SK-N-MC (cell line): ENCODE measurements at regions not wholly inside any gene's neighbourhood (a gene's known extent, or its start where the extent isn't known, plus 50 kb on each side); places are given as distances from the start of the nearest gene placed in this dataset.

Source experiments
- DNase-seq: peaks from one replicate; pipeline ENCODE4 v3.0.0-alpha.2; 2011; ENCODE audit warnings: low read depth, low spot score
- H3K27ac ChIP-seq: fragments of 200-600 bp; sonication (generic); 2 replicates; pipeline ENCODE4 v1.5.1; 2016; ENCODE audit warnings: mixed run types
- H3K36me3 ChIP-seq: fragments of 200-600 bp; sonication (generic); 2 replicates; pipeline ENCODE4 v1.6.1; 2017; ENCODE audit warnings: antibody characterized with exemption, low read length, mixed read lengths; ENCODE audit not compliant: insufficient read depth
- H3K4me3 ChIP-seq: fragments of 200-600 bp; sonication (generic); 2 replicates; pipeline ENCODE4 v1.5.1; 2016
- H3K9ac ChIP-seq: fragments of 200-600 bp; sonication (generic); 2 replicates; pipeline ENCODE4 v1.8.0; 2017; ENCODE audit warnings: mixed run types, mixed read lengths; ENCODE audit not compliant: insufficient read length
- H3K9me3 ChIP-seq: fragments of 200-600 bp; sonication (generic); 2 replicates; pipeline ENCODE4 v1.6.1; 2017; ENCODE audit warnings: low read depth, mild to moderate bottlenecking, antibody characterized with exemption, low read length, moderate library complexity, mixed read lengths
- EZH2 ChIP-seq: fragments of 200-600 bp; sonication (generic); IDR thresholded peaks from one replicate; pipeline ENCODE4 v1.6.1; 2017; ENCODE audit warnings: antibody characterized with exemption
- FOXP2 ChIP-seq: optimal IDR thresholded peaks from 2 replicates; pipeline ENCODE3; 2011; ENCODE audit warnings: mild to moderate bottlenecking, moderate library complexity; ENCODE audit not compliant: insufficient read depth; ENCODE audit errors: extremely low read length, control extremely low read depth
- POLR2AphosphoS5 ChIP-seq: IDR thresholded peaks from 2 replicates; pipeline ENCODE4 v1.6.1; 2012; ENCODE audit warnings: mild to moderate bottlenecking, low read depth, low read length, borderline replicate concordance

- no peak overlapping the region for H3K9ac ChIP-seq
- H3K27ac ChIP-seq: no peak overlapping the region
- TF ChIP-seq FOXP2 (no peak), POLR2AphosphoS5 (no peak), EZH2 (no peak)
- no peaks in the 10 kb centered on the region for H3K36me3 ChIP-seq
- H3K9me3 ChIP-seq: no peaks in the 10 kb centered on the region
- DNase-seq: no peak
- no peak overlapping the region for H3K4me3 ChIP-seq
Observed at GRCh38 chr1:208357644-208358507, 113.7 kb upstream of the PLXNA2 start.

GRCh38 chr1:208358651-208359050 lies 114.5 kb upstream of the PLXNA2 start:
- Histone ChIP-seq H3K9ac (no peak overlapping the region), H3K36me3 (no peaks in the 10 kb centered on the region), H3K9me3 (no peaks in the 10 kb centered on the region), H3K4me3 (no peak overlapping the region), H3K27ac (no peak overlapping the region)
- TF ChIP-seq EZH2 (no peak), POLR2AphosphoS5 (no peak), FOXP2 (no peak)
- DNase-seq: no peak

- TF ChIP-seq POLR2AphosphoS5 (no peak), EZH2 (no peak), FOXP2 (no peak)
- no peak overlapping the region for H3K4me3 ChIP-seq
- H3K27ac ChIP-seq: no peak overlapping the region
- no peak overlapping the region for H3K9ac ChIP-seq
- no peaks in the 10 kb centered on the region for H3K9me3 ChIP-seq
- no peak for DNase-seq
- no peaks in the 10 kb centered on the region for H3K36me3 ChIP-seq
Observed at GRCh38 chr1:208362011-208362410, 117.8 kb upstream of the PLXNA2 start.

- H3K9ac ChIP-seq: no peak overlapping the region
- no peaks in the 10 kb centered on the region for H3K9me3 ChIP-seq
- no peak overlapping the region for H3K4me3 ChIP-seq
- H3K36me3 ChIP-seq: no peaks in the 10 kb centered on the region
- DNase-seq: no peak
- no peak overlapping the region for H3K27ac ChIP-seq
- TF ChIP-seq POLR2AphosphoS5 (no peak), EZH2 (no peak), FOXP2 (no peak)
Observed at GRCh38 chr1:208366559-208366958, 122.4 kb upstream of the PLXNA2 start.

GRCh38 chr1:208369045-208369444 lies 124.9 kb upstream of the PLXNA2 start:
- Histone ChIP-seq H3K9me3 (no peaks in the 10 kb centered on the region), H3K4me3 (no peak overlapping the region), H3K27ac (no peak overlapping the region), H3K9ac (no peak overlapping the region), H3K36me3 (no peaks in the 10 kb centered on the region)
- DNase-seq: no peak
- no peak for TF ChIP-seq POLR2AphosphoS5

GRCh38 chr1:208369658-208370057 lies 125.5 kb upstream of the PLXNA2 start:
- no peak overlapping the region for H3K27ac ChIP-seq
- no peak overlapping the region for H3K9ac ChIP-seq
- no peak overlapping the region for H3K4me3 ChIP-seq
- no peak for DNase-seq
- H3K9me3 ChIP-seq: no peaks in the 10 kb centered on the region
- no peaks in the 10 kb centered on the region for H3K36me3 ChIP-seq
- TF ChIP-seq POLR2AphosphoS5 (no peak), FOXP2 (no peak), EZH2 (no peak)

- no peaks in the 10 kb centered on the region for H3K9me3 ChIP-seq
- no peak for DNase-seq
- H3K4me3 ChIP-seq: no peak overlapping the region
- H3K9ac ChIP-seq: no peak overlapping the region
- H3K27ac ChIP-seq: no peak overlapping the region
- H3K36me3 ChIP-seq: no peaks in the 10 kb centered on the region
- TF ChIP-seq EZH2 (no peak), POLR2AphosphoS5 (no peak), FOXP2 (no peak)
Observed at GRCh38 chr1:208374391-208374941, 130.3 kb upstream of the PLXNA2 start.

GRCh38 chr1:208381481-208381880 lies 137.3 kb upstream of the PLXNA2 start:
- no peak overlapping the region for H3K27ac ChIP-seq
- no peak for TF ChIP-seq EZH2
- no peak for TF ChIP-seq POLR2AphosphoS5
- TF ChIP-seq FOXP2: no peak
- H3K9ac ChIP-seq: no peak overlapping the region
- H3K36me3 ChIP-seq: no peaks in the 10 kb centered on the region
- no peak for DNase-seq
- no peak overlapping the region for H3K4me3 ChIP-seq
- H3K9me3 ChIP-seq: no peaks in the 10 kb centered on the region
